OCI-LY1 (cell line): ENCODE measurements at regions not wholly inside any gene's neighbourhood (a gene's known extent, or its start where the extent isn't known, plus 50 kb on each side); places are given as distances from the start of the nearest gene placed in this dataset.

Source experiments
- H2AFZ ChIP-seq: fragments of 200-600 bp; sonication (generic), shearing (Covaris generic); 2 replicates; pipeline ENCODE4 v1.6.0; 2014; ENCODE audit warnings: antibody characterized with exemption, mild to moderate bottlenecking, low read length
- H3F3A ChIP-seq: fragments of 200-600 bp; sonication (generic), shearing (Covaris generic); 2 replicates; pipeline ENCODE4 v1.6.0; 2014; ENCODE audit warnings: mild to moderate bottlenecking, antibody characterized with exemption, low read length, moderate library complexity; ENCODE audit not compliant: insufficient read depth
- H3K27ac ChIP-seq: fragments of 200-600 bp; sonication (generic); 2 replicates; pipeline ENCODE4 v1.5.1; 2014; ENCODE audit warnings: low read length, mixed run types, mild to moderate bottlenecking, low read depth; ENCODE audit not compliant: poor library complexity, severe bottlenecking
- H3K27me3 ChIP-seq: fragments of 200-600 bp; sonication (generic); 2 replicates; pipeline ENCODE4 v1.6.0; 2014; ENCODE audit warnings: antibody characterized with exemption, mild to moderate bottlenecking, low read length, moderate library complexity; ENCODE audit not compliant: insufficient read depth
- H3K36me3 ChIP-seq: fragments of 200-600 bp; sonication (generic); 2 replicates; pipeline ENCODE4 v1.6.1; 2014; ENCODE audit warnings: mild to moderate bottlenecking, antibody characterized with exemption, low read length, moderate library complexity, mixed read lengths; ENCODE audit not compliant: insufficient read depth
- H3K4me1 ChIP-seq: fragments of 200-600 bp; sonication (generic); 2 replicates; pipeline ENCODE4 v1.5.1; 2014; ENCODE audit warnings: mild to moderate bottlenecking, low read length, moderate library complexity; ENCODE audit not compliant: insufficient read depth, severe bottlenecking
- H3K4me2 ChIP-seq: fragments of 200-600 bp; sonication (generic), shearing (Covaris generic); 2 replicates; pipeline ENCODE4 v1.6.1; 2014; ENCODE audit warnings: low read length
- H3K4me3 ChIP-seq: fragments of 200-600 bp; sonication (generic); 2 replicates; pipeline ENCODE4 v1.5.1; 2014; ENCODE audit warnings: low read length, low read depth, mild to moderate bottlenecking, mixed read lengths; ENCODE audit not compliant: poor library complexity, severe bottlenecking
- H3K79me2 ChIP-seq: fragments of 200-600 bp; shearing (Covaris generic); 2 replicates; pipeline ENCODE4 v1.6.1; 2016; ENCODE audit warnings: mixed run types, low read length, mixed read lengths; ENCODE audit not compliant: insufficient read depth
- H3K9ac ChIP-seq: fragments of 200-600 bp; sonication (generic), shearing (Covaris generic); 2 replicates; pipeline ENCODE4 v1.6.1; 2014; ENCODE audit warnings: mild to moderate bottlenecking, low read length, mixed read lengths
- H3K9me2 ChIP-seq: fragments of 200-600 bp; sonication (generic), shearing (Covaris generic); 2 replicates; pipeline ENCODE4 v1.6.1; 2014; ENCODE audit warnings: low read depth, mild to moderate bottlenecking, low read length, mixed read lengths
- H3K9me3 ChIP-seq: fragments of 200-600 bp; shearing (Covaris generic); 2 replicates; pipeline ENCODE4 v1.6.1; 2014; ENCODE audit warnings: low read length, mixed read lengths
- H4K20me1 ChIP-seq: fragments of 200-600 bp; sonication (generic), shearing (Covaris generic); 2 replicates; pipeline ENCODE4 v1.6.0; 2016; ENCODE audit warnings: mild to moderate bottlenecking, low read length; ENCODE audit not compliant: insufficient read depth
- EZH2 ChIP-seq: fragments of 200-600 bp; sonication (generic), shearing (Covaris generic); IDR thresholded peaks from 2 replicates; pipeline ENCODE4 v1.8.0; 2017; ENCODE audit warnings: borderline replicate concordance, mixed run types, mild to moderate bottlenecking, antibody characterized with exemption, low read length, moderate library complexity, mixed read lengths
- TF ChIP-seq, protein P1 (sequence below): fragments of 200-600 bp; sonication (generic), shearing (Covaris generic); IDR thresholded peaks from 2 replicates; pipeline ENCODE4 v1.5.1; 2017; ENCODE audit warnings: mild to moderate bottlenecking, antibody characterized with exemption, low read length, moderate library complexity, mixed read lengths

DNA sequence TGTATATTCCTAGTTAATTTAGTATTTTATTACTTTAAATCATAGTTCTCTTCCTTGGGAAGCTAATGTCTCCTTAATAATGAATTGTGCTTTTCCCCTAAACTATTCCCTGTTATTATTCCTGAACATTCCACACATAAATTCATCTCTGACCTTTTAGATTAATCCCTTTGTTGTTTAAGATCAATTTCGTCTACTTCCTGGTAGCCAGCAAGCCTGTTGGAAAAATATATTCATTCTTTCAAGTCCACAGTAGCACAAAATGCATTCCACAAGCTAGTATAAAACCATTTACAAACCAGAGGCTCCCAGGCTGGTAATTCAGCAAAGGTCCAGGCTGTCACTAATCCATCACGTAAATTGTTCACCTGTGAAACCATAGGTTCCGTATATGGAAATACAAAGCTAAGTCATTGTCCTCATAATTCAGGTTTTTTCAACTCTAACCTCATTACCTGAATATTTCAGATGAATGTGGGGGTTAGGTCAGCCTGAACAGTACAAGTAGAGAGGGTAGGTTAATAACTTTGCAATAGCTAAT is 232.7 kb downstream of the SEC23A start:
- H4K20me1 ChIP-seq = no peaks in the 10 kb centered on the region
- H3K4me1 ChIP-seq = no peaks in the 10 kb centered on the region
- H3K27me3 ChIP-seq = no peaks in the 10 kb centered on the region
- TF ChIP-seq, protein P1, sequence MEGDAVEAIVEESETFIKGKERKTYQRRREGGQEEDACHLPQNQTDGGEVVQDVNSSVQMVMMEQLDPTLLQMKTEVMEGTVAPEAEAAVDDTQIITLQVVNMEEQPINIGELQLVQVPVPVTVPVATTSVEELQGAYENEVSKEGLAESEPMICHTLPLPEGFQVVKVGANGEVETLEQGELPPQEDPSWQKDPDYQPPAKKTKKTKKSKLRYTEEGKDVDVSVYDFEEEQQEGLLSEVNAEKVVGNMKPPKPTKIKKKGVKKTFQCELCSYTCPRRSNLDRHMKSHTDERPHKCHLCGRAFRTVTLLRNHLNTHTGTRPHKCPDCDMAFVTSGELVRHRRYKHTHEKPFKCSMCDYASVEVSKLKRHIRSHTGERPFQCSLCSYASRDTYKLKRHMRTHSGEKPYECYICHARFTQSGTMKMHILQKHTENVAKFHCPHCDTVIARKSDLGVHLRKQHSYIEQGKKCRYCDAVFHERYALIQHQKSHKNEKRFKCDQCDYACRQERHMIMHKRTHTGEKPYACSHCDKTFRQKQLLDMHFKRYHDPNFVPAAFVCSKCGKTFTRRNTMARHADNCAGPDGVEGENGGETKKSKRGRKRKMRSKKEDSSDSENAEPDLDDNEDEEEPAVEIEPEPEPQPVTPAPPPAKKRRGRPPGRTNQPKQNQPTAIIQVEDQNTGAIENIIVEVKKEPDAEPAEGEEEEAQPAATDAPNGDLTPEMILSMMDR = no peak
- TF ChIP-seq EZH2 = no peak
- no peaks in the 10 kb centered on the region for H3K9me2 ChIP-seq
- no peak overlapping the region for H3K27ac ChIP-seq
- no peak overlapping the region for H3K9ac ChIP-seq
- no peaks in the 10 kb centered on the region for H3K79me2 ChIP-seq
- no peaks in the 10 kb centered on the region for H3K9me3 ChIP-seq
- H3K4me3 ChIP-seq = no peak overlapping the region
- H3F3A ChIP-seq = no peaks in the 10 kb centered on the region
- H3K4me2 ChIP-seq = no peak overlapping the region
- no peak overlapping the region for H2AFZ ChIP-seq
- no peaks in the 10 kb centered on the region for H3K36me3 ChIP-seq

DNA sequence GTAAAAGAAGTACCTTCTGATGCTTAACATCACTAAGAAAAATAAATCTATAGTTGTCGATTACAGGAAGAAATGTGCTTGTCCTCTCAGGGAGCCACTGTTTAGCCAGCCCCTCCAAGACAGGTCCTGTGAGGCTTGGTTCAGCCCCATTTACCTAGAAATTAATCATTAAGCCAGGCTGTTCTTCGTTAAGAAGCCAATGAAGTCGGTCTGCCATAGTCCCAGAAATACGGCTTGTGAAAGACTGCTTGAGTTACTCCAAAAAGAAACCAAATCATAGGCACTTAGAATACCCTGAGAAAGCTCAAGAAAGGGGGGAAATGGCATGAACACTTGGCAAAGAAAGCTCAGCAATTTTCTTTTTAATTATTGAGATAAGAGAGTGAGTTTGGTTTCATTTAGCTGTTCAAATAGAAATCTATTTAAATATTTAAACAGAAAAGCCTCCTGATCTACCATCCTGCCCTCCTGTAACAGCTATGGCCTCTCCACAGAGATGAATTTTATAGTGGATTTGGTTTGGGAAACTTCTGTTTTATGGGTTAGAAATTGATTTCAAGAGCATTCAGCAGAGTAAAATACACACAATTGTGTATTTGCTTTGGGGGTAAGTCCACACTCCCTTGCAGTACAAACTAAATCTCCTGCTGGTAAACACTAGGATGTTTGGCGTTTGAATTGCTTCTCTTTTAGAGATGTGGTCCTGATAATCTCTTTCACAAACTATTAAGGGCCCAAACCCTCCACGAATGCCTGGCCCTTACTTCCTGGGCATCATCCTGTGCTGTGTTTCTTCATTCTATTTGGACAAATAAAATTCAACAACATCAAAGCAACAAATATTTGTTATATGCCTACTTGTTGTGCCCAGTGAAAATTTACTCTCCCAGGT is 234.4 kb downstream of the SEC23A start:
- no peaks in the 10 kb centered on the region for H3K36me3 ChIP-seq
- no peak overlapping the region for H3K27ac ChIP-seq
- H3K79me2 ChIP-seq = no peaks in the 10 kb centered on the region
- H3F3A ChIP-seq = no peaks in the 10 kb centered on the region
- no peak overlapping the region for H3K4me2 ChIP-seq
- no peak for TF ChIP-seq EZH2
- TF ChIP-seq, protein P1 = no peak
- H3K4me3 ChIP-seq = no peak overlapping the region
- peaks cover 2% of the 10 kb centered on the region; the same call in 1 of the 2 replicates for H3K9me3 ChIP-seq
- no peaks in the 10 kb centered on the region for H4K20me1 ChIP-seq
- no peaks in the 10 kb centered on the region for H3K27me3 ChIP-seq
- no peak overlapping the region for H3K9ac ChIP-seq
- H3K9me2 ChIP-seq = no peaks in the 10 kb centered on the region
- H3K4me1 ChIP-seq = no peaks in the 10 kb centered on the region
- no peak overlapping the region for H2AFZ ChIP-seq

GRCh38 chr14:38867561-38868150 is 235.4 kb downstream of the SEC23A start:
- H3K79me2 ChIP-seq = no peaks in the 10 kb centered on the region
- no peaks in the 10 kb centered on the region for H3K9me2 ChIP-seq
- H3K27ac ChIP-seq = no peak overlapping the region
- no peak overlapping the region for H3K4me3 ChIP-seq
- H3K9me3 ChIP-seq = peaks cover 2% of the 10 kb centered on the region; the same call in 1 of the 2 replicates
- H2AFZ ChIP-seq = no peak overlapping the region
- H3K27me3 ChIP-seq = no peaks in the 10 kb centered on the region
- no peaks in the 10 kb centered on the region for H3K4me1 ChIP-seq
- no peak for TF ChIP-seq EZH2
- TF ChIP-seq, protein P1 = peak; percentile 86
- H3F3A ChIP-seq = no peaks in the 10 kb centered on the region
- no peak overlapping the region for H3K4me2 ChIP-seq
- no peaks in the 10 kb centered on the region for H4K20me1 ChIP-seq
- no peak overlapping the region for H3K9ac ChIP-seq
- H3K36me3 ChIP-seq = no peaks in the 10 kb centered on the region
